Fibroblast of skin of scalp (primary cell): ENCODE measurements at regions not wholly inside any gene's neighbourhood (a gene's known extent, or its start where the extent isn't known, plus 50 kb on each side); places are given as distances from the start of the nearest gene placed in this dataset.

Experiments
- DNase-seq: peaks from one replicate; pipeline ENCODE4 v3.0.0-alpha.2; 2013

DNA sequence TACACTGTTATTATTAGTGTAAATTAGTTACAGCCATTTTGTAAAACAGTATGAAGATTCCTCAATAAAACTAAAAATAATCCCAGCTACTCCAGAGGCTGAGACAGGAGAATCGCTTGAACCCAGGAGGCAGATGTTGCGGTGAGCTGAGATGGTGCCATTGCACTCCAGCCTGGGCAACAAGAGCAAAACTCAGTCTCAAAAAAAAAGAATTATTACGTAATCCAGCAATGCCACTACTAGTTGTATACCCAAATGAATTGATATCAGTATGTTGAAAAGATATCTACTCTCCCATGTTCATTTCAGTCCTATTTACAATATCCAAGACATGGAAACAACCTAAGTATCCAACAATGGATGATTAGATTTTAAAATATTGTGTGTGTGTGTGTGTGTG lies 313.6 kb downstream of the EPHA4 start:
- no peak for DNase-seq

DNA sequence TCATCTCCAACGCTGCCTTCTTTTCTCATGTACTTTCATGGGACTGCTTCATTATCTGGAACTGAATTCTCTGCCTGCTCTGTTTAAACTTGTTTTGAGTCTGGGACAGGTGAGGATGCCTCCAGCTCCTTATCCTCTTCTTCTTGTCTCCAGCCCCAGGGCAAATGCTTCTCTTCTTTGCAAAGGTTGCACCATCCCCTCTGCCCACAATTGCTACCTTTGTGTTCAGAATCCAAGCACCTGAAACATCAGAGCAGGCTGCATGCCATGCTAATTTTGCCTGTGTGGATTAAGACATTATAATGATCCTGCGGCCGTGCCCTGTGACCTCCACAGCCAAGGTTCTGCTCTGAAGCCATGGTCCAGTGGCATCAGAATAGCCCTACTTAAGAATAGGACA lies 309.5 kb downstream of the EPHA4 start:
- DNase-seq: no peak

DNA sequence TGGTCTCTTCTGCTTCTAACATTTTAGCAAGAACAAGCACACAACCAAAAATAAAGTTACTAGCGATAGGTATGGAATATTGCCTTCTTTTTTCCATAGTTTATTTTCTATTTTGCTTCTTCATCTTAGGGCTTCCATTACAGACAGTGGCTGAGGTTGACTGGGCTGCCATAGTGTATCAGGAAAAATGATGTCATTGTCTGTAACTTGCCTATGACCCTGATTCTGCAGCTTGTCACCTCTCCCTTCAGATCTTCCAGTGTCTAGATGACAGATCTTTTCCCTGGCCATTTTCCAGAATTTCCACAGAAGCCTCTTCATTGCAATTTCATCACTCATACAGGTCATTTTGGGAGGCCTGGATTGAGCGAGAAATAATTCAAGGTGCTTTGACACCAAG lies 308.5 kb downstream of the EPHA4 start:
- DNase-seq: no peak

DNA sequence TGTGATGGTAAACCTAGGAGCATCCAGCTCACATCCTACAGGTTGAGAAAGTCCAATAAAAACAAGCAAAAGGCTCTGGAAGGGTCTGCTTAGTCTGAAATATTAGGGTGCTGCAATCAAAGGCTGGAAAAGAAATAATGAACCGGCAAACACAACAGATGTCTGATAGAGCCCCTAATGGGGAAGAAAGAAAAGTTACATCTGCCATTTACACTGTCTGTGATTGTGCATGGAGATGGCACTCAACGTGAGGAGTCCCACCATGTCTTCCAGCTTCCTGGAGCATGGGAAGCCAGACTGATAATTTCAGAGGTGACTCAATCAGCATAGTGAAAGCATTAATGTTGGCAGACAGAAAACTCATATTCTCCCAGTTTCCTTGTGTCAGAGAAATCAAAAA lies 307.8 kb downstream of the EPHA4 start:
- DNase-seq: no peak

DNA sequence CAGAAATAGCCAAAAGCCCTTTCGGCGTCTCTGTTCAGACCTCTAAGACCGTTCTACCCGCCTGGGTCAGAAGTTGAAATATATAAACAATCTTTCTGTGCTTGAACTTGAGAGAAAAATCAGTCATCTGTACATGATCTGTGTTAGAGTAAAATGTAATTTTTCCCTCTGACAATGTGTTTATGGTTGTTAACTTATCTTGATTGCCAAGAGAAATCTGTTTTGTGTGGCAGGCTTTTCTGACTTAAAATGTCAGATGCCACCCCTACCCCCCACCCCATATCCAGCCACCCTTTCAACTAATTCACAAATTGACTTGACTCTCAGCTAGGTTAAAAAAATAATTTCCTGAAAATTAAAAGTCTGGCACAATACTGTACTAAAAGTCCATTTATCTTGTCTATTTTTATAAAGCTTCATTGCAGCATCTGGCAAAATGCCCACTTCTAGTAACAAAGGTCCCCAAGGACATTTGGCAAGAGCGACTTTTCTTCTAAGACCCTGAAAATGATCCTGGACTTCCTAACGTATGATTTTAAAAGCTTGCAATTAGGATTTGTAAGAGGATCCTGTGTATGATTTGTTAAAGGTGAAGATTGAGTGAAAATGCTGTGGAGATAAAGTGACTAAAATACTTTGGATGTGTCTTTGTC lies 304.2 kb downstream of the EPHA4 start:
- DNase-seq: no peak

DNA sequence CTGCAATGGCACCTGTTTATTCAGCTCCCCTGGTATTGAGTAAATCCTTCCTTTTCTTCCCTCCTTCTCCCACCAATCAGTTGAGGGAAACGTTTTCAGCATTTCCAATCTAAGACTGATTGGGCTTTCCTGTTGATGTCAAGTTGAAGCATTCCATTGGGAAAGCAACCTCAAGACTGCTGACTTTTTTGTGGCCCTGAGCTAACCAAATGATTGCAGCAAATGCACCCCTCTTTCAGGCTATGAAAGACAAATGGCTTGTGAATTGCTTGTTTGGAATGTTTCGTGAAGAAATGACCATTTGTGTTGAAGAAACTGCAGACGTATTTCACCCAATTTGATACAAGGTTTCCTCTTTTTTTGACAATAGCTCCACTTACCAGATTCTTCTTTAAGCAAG lies 303.5 kb downstream of the EPHA4 start:
- no peak for DNase-seq

DNA sequence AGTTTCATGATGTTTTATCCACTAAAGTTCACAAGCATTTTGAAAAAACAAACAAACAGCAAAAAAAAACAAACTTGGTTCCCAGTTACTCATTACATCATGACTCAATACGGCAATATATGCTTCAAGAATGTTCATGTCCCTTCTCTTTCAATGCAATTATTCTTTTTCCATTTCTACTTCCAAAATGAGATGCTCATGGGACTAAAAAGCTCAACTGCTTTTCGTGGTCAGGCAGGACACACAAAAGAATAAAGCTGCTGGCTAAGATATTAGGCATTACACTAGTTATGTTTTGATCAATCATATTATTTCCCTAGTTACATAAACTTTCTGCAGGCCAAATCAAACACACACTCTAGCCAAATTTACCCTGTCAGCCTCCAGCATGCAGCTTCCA lies 301.3 kb downstream of the EPHA4 start:
- no peak for DNase-seq

DNA sequence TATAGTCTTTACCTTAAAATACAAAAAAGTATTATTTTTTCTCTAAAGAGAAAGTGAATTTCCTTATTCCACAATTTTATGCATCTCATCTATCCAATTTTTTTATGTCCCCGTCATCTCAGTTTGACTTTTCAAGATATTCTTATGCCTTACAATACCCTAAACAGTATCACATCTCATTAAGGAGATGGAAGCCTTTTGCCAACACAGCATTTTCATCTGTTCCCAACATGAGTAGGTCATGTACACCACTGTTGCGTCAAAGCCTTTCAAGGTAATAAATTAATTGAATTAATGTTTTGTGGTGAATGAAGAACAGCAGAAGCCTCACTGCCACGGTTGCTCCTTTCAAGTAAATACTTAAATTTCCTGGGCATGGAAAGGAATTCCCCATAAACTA lies 299.4 kb downstream of the EPHA4 start:
- DNase-seq: no peak

DNA sequence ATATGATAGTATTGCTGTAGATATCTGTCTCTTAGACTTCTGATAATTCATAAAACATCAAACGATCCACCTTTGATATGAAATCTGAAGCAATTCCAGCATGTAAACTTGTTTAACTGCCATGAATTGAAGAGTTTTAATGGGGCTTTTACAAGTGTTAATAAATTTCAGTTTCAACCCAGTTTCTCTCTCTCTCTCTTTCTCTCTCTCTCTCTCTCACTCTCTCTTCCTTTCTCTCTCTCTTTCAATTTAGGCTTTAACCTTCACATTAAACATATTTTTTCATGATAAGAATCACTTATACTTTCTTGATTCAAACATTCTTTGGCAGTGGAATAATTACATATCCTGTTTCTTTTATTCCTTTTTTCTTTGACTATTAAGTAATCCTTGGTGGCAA lies 296.1 kb downstream of the EPHA4 start:
- DNase-seq: no peak

DNA sequence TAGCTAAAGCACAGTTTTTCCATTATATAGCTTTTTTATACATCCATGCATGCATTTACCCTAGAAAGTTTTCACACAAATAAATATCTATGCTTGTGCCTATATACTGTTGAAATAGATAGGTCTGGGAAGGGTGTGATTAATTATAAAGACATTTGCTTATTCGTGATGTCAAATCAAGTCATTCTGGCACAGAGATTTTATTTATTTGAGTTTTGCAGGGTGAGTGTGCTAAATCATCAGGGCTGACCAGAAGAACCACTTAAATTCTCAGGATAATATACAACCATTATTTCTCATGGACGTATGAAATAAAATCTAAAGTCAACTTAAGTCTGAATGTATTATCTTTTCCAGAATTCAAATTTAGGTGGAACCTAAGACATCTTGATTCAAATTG lies 295.5 kb downstream of the EPHA4 start:
- no peak for DNase-seq

DNA sequence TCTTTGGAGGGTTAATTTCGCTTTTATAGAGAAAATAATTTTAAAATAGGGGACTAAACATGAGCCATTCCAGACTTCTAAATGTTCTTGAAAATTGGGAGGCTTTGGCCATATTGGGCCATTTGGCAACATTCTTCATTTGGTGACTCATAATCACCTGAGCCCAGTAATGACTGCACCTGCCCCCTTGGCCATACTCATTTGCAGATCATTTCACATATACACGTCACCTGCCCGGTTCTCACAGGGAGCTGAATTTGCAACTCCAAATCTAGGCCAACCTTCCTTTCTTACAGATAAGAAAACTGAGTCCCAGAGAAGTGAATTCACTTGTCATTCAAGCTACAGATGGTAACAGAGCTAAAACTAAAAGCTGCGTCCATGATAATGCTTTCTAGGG lies 289.7 kb downstream of the EPHA4 start:
- DNase-seq: no peak

DNA sequence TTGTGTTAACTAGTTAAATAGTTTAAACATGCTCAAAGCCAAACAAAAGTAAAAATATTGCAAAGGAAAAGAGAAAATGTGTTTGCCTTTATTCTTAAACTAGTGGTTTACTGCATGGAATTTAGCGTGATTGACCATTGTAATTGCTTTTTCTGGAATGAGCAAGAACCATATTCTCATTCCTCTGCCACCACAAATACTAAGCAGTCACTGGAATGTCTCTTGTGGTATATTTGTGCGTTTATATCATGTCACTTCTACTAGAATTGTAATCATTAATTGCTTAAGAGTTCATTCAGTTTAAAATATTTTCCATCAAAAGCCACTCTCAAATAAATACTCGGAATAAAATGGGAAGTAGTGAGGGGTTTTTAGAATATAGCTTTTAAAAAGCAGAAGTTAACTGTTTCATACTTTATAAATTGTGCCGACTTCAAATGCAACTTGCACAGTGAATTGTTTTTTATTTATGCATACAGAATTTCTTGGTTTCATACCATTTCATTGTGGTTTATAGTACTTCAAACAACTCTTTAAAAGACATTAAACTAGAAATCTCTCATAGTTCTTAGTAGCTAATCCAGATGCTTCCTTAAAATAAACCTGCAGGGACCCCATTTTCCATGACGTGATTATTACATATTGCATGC lies 288.1 kb downstream of the EPHA4 start:
- peak; percentile 87 for DNase-seq

DNA sequence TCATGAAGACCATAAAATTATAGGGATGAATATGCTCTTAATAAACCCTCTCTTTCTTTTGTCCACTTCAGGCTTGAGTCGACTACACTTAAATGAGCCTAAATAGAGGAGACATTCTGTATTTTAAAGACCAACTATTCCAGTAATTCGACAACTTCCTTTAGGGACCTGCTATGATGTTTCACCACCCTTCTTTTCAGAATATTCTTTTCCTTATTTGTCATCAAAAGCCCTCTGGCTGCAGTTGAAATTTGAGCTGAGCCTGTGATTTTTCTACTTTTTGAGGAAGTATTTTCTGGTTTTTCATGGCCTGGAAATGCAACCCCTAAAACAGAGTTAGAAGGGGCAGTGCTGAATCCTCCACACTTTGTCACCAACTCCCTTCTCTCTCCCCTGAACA lies 287.0 kb downstream of the EPHA4 start:
- peak; percentile 49 for DNase-seq

DNA sequence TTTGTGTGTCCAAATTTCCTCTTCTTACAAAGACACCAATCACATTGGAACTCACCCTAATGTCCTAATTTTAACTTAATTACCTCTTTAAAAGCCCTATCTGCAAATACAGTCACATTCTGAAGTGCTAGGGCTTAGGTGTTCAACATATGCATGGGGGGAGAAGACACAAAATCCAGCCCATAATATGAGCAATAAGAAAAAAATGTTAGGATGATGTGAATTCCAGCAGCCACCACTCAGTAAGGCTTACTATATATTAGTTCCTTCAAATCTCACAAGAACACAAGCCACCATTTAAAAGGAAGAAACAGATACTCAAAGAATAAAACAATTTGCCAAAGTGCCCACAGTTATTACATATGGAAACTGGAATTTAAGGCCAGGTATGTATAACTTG lies 285.7 kb downstream of the EPHA4 start:
- DNase-seq: peak; percentile 26

DNA sequence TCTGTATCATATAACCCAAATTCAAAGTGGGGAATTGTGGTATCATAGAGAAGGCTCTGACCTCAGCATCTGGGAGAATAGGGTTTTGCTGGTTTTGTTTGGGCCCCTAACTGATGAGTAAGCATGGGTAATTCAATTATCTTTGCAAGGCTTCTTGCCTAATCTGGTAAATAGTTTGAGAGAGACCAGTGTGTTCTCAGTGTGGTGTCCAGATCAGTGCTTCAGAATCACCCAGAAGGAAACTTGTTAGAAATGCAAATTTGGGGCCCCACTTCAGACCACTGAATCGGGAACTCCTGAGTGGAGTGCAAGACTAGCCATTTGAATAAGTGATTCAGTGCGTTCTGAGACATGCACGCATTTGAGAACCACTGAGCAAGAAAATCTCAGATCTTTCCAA lies 282.7 kb downstream of the EPHA4 start:
- DNase-seq: peak; percentile 59

DNA sequence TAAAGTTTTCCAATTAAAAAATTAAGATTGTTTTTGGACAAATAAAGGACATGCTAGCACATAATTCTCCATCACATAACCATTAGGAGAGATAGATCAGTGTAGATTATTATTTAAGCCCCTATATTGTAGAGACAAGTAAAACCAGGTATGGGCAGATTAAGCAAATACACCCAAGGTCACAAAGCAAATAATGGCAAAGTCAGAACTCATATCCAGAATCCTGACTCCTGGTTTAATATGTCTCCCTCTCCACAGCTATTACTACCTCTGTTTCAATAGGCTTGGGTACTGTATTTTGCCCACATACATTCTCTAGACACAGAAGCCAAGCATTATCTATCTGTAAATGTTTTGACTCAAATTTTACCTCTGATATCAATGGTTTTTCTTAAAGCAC lies 282.3 kb downstream of the EPHA4 start:
- DNase-seq: no peak

DNA sequence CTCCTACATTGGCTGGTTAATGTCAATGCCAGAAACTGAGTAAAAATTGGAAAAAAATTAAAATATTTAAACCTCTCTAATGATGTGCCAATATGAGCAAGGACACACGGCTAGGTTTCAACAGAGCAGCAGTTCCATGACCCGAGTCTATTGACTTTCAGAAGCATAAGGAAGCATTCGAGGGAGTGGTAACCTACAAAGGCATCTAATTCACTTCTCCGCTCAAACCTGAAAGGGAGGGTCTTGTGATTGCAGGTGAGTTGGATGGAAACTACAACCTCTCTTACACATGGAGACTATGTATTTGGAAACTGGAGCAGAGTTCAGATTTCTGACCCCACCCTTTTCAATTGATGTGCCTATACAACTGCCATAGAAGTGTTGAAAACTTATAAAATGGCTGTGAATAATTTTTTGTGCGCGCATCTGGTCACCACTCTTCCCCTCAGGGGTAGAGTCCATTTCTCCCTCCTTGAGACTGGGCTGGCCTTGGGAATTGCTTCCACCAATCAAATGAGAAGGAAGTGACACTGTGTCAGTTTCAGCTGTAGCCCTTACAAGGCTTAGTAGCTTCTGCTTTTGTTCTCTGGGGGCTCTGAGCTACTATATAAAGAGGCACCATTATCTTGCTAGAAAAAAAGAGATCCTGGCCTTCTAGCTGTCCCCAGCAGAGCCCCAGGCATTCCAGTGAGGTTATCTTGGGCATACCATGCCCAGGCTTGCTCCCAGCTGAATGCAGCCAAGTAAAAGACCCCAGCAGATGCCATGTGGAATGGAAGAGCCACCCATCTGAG lies 278.0 kb downstream of the EPHA4 start:
- DNase-seq: no peak

DNA sequence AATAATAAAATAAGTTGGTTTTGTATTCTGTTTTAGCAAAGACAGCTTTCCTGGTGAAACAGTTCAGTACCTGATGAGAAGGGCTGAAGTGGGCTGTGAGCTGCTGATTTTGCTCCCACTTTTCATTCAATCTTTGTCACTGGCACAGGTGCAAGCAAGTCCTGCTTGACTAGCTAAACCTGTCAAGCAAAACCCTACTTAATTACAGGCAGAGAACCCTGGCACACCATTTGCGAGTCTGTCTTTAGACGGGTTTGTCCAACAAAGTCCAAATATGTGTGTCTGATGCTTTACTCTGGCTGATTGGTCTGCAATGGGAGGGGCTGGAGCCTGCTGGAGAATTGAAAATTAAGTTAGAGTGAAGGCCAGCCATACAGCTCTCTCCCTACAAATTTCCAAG lies 267.2 kb downstream of the EPHA4 start:
- no peak for DNase-seq

DNA sequence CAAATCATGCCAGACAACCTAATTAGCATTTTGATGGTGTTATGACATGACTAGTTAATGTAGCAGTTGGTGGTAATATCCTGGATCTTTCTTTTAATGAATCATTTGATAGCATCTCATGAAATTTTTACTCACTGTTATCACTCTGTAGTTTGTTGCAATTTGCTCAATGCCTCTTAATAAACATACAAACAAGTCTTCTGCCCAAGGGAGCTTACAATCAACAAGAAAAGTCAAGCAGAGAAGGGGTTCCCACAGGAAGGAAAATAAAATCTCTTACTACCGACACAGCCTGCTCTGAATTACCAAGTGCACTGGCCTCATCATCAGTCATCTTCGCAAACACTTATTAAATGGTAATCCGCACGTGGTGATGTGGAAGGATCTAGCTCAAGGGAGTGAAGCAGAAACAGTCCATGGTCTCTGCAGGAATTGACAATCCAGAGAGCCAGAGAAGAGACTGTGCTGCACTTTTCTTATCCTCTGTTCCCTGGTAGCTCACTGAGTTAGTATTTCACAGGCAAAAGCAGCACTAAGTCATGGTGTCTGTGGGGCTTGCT lies 263.5 kb downstream of the EPHA4 start:
- no peak for DNase-seq

DNA sequence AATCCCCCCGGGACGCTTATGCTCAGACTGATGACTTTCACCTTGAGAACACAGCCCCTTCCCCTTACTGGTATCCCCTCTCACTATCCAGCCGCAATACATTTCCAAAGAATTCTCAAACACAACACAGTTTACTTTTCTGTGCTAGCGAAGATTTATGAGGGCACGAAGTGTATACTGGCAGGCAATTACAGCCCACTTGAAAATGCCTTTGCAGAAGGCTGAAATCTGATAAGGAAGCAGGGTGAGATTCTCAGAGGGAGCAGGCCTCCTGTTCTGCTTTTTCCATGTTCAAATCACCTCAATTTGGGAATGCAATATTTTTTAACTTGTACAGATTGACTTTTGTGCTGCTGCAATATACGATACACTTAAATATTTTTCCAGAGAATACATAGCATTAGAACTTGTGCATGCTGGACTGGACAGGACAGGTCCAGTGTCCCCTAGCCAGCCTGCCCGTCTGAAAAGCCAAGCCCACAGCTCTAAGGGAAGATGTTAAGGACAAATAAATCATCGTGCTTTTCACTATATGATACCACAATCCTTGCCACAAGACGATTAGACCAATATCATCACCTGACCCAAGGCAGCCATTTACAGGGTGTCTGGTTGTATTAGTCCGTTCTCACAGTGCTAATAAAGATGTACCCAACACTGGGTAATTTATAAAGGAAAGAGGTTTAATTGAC lies 262.1 kb downstream of the EPHA4 start:
- no peak for DNase-seq

DNA sequence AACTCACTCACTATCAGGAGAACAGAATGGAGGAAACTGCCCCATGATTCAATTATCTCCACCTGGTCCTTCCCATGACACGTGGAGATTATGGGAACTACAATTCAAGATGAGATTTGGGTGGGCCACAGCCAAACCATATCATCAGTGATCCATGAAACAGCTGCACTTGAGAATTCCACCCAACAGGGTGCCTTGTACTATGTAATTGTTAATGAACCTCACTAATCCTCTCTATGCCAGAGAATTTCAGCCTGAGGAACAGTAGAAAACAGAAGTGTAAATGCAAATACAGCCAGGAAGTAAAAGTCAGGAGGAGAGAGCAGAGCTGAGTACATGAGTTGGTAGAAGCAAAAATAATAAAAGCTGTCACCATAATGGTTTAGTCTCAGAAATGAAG lies 261.4 kb downstream of the EPHA4 start:
- no peak for DNase-seq

DNA sequence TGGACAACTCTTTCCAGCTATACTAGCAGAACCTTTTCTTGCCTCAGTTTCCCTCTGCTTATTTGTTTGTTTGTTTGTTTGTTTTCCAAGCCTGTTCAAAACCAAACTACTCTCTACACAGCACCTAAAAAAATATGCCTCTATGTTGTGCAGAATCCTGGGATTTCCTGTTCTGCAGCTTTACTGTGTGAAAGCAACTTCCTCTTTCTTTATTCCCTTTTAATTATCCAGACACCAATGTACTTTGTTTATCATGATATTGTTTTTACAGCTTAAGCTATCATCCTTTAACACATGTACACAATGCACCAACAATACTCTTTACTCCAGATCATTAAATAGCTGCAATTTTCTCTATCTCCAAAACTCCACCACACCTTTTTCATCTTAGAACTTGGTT lies 259.5 kb downstream of the EPHA4 start:
- no peak for DNase-seq

DNA sequence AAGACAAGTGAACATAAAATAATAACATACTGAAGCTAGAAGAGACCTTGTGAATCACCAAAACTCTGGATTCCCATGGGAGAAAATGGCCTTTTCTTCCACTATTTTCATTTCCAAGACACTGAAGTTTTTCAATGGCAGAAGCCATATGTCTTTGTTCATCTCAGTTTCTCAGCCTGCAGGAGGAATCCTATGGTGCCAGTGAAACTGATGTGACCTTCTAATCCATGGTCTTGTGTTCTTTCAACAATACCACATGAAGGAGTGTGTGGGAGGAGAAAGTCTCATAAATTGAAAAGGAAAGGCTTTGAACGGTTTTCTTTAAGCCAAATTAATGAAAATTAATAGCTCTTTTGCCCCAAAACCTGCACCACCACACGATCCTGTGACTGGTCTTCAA lies 257.3 kb downstream of the EPHA4 start:
- DNase-seq: no peak
